Keratinocyte (primary cell): ENCODE measurements at regions not wholly inside any gene's neighbourhood (a gene's known extent, or its start where the extent isn't known, plus 50 kb on each side); places are given as distances from the start of the nearest gene placed in this dataset.
"Not testable (repeated sequence)": the region's sequence is repeated elsewhere in the genome, so short reads cannot be mapped to it uniquely, and the experiment has no call there.

Experiments used
- DNase-seq: peaks from one replicate; pipeline ENCODE4 v3.0.0-alpha.2; 2011; ENCODE audit warnings: low read depth, missing footprints, low spot score
- FAIRE-seq: peaks from 2 replicates; lab custom pipeline; 2011; peaks lifted over from hg19 to GRCh38; lab: Jason Lieb, UNC
- H2AFZ ChIP-seq: 2 replicates; pipeline ENCODE4 v1.6.0; 2012; ENCODE audit warnings: low read length, control low read depth, inconsistent platforms; ENCODE audit not compliant: control insufficient read depth
- H3K27ac ChIP-seq: 2 replicates; pipeline ENCODE4 v1.5.1; 2011; ENCODE audit warnings: low read length; ENCODE audit not compliant: control insufficient read depth, insufficient read depth
- H3K27me3 ChIP-seq: 3 replicates; pipeline ENCODE4 v1.6.0; 2011; ENCODE audit warnings: low read length; ENCODE audit not compliant: control insufficient read depth, insufficient read depth; ENCODE audit errors: extremely low read depth
- H3K36me3 ChIP-seq, 2 experiments: 2 replicates in 1 of 2; 3 replicates in 1 of 2; pipeline ENCODE4 v1.5.1; 2011; ENCODE audit warnings: low read length in 2 of 2, mild to moderate bottlenecking in 1 of 2; ENCODE audit not compliant: control insufficient read depth in 2 of 2, insufficient read depth in 2 of 2; ENCODE audit errors: extremely low read depth in 1 of 2
- H3K4me1 ChIP-seq: 3 replicates; pipeline ENCODE4 v1.5.1; 2011; ENCODE audit warnings: low read length; ENCODE audit not compliant: control insufficient read depth, insufficient read depth; ENCODE audit errors: extremely low read depth
- H3K4me2 ChIP-seq: 3 replicates; pipeline ENCODE4 v1.6.0; 2011; ENCODE audit warnings: low read depth, low read length; ENCODE audit not compliant: control insufficient read depth, insufficient read depth; ENCODE audit errors: extremely low read depth
- H3K4me3 ChIP-seq, 3 experiments: fragments of 200-600 bp in 1 of 3; sonication (generic) in 1 of 3; 2 replicates in 2 of 3; 3 replicates in 1 of 3; pipeline ENCODE4 v1.5.1; 2011 to 2016; ENCODE audit warnings: low read length in 3 of 3, mild to moderate bottlenecking in 3 of 3, control low read depth in 2 of 3, inconsistent platforms in 1 of 3, low read depth in 1 of 3, mixed read lengths in 1 of 3, mixed run types in 1 of 3, moderate library complexity in 1 of 3; ENCODE audit not compliant: control insufficient read depth in 2 of 3, insufficient read depth in 2 of 3; ENCODE audit errors: extremely low read depth in 1 of 3
- H3K79me2 ChIP-seq: 2 replicates; pipeline ENCODE4 v1.6.0; 2012; ENCODE audit warnings: low read length; ENCODE audit not compliant: control insufficient read depth, insufficient read depth
- H3K9ac ChIP-seq: 3 replicates; pipeline ENCODE4 v1.6.0; 2011; ENCODE audit warnings: low read length; ENCODE audit not compliant: control insufficient read depth, insufficient read depth; ENCODE audit errors: extremely low read depth
- H3K9me1 ChIP-seq: 3 replicates; pipeline ENCODE4 v1.6.0; 2011; ENCODE audit warnings: low read length; ENCODE audit not compliant: control insufficient read depth, insufficient read depth; ENCODE audit errors: extremely low read depth
- H3K9me3 ChIP-seq: 2 replicates; pipeline ENCODE4 v1.5.1; 2012; ENCODE audit warnings: low read depth, low read length; ENCODE audit not compliant: control insufficient read depth
- H4K20me1 ChIP-seq: 3 replicates; pipeline ENCODE4 v1.6.0; 2011; ENCODE audit warnings: low read length; ENCODE audit not compliant: control insufficient read depth, insufficient read depth; ENCODE audit errors: extremely low read depth
- CTCF ChIP-seq, 3 experiments: IDR thresholded peaks in 1 of 3; conservative IDR thresholded peaks in 1 of 3; optimal IDR thresholded peaks in 1 of 3; 2 replicates in 2 of 3; 3 replicates in 1 of 3; pipeline versions ENCODE3 to v1.5.1; 2011; ENCODE audit warnings: low read length in 3 of 3, mild to moderate bottlenecking in 3 of 3, moderate library complexity in 2 of 3, control low read depth in 1 of 3, inconsistent platforms in 1 of 3; ENCODE audit not compliant: insufficient read depth in 2 of 3; ENCODE audit errors: extremely low read depth in 1 of 3
- EZH2 ChIP-seq: IDR thresholded peaks from one replicate; pipeline ENCODE4 v1.6.1; 2012; ENCODE audit warnings: inconsistent platforms, mild to moderate bottlenecking, low read length, moderate library complexity
- dilution Hi-C: fragments of 300-500 bp; cut with MboI; formaldehyde crosslinking; loops from one replicate; pipeline ENCODE4 v1.7.0; 2020; ENCODE audit warnings: low sequenced_read_pairs; ENCODE audit not compliant: extremely low pct_ligation_motif_present

- FAIRE-seq, result no peak
- dilution Hi-C loops, result no loop called here
- peaks cover 6% of the 10 kb centered on the region for H3K4me1 ChIP-seq
These were observed 155.1 kb downstream of the C16orf95 start for GRCh38 chr16:87161822-87162676.

GRCh38 chr16:87162799-87163198 lies 154.4 kb downstream of the C16orf95 start:
- H3K36me3 ChIP-seq, H3K27me3 ChIP-seq, H2AFZ ChIP-seq, H3K4me3 ChIP-seq, H3K9me3 ChIP-seq, FAIRE-seq, H3K4me2 ChIP-seq, dilution Hi-C loops, H3K4me1 ChIP-seq, H3K27ac ChIP-seq, H3K79me2 ChIP-seq, H3K9me1 ChIP-seq, H4K20me1 ChIP-seq, H3K9ac ChIP-seq, DNase-seq: not testable (repeated sequence)

More at GRCh38 chr16:87161822-87162676, 155.1 kb downstream of the C16orf95 start:
- Histone ChIP-seq H3K9me3 (no peaks in the 10 kb centered on the region), H2AFZ (no peak overlapping the region), H3K27me3 (peaks cover 3% of the 10 kb centered on the region), H4K20me1 (no peaks in the 10 kb centered on the region), H3K27ac (no peak overlapping the region), H3K9ac (no peak overlapping the region), H3K4me3 (no peak overlapping the region), H3K4me2 (no peak overlapping the region), H3K36me3 (no peaks in the 10 kb centered on the region), H3K79me2 (no peaks in the 10 kb centered on the region), H3K9me1 (no peaks in the 10 kb centered on the region)
- no peak for TF ChIP-seq EZH2
- no peak for TF ChIP-seq CTCF (optimal IDR thresholded peaks at IDR 0.05 in 1 of 3, IDR thresholded peaks at IDR 0.05 in 1 of 3, conservative IDR thresholded peaks at IDR 0.05 in 1 of 3; ENCODE audit: extremely low read depth in 1 of 3, insufficient read depth in 2 of 3, low read length in 3 of 3)
- DNase-seq, result no peak
